ENCODE measurements at regions not wholly inside any gene's neighbourhood (a gene's known extent, or its start where the extent isn't known, plus 50 kb on each side); places are given as distances from the start of the nearest gene placed in this dataset.

DNA sequence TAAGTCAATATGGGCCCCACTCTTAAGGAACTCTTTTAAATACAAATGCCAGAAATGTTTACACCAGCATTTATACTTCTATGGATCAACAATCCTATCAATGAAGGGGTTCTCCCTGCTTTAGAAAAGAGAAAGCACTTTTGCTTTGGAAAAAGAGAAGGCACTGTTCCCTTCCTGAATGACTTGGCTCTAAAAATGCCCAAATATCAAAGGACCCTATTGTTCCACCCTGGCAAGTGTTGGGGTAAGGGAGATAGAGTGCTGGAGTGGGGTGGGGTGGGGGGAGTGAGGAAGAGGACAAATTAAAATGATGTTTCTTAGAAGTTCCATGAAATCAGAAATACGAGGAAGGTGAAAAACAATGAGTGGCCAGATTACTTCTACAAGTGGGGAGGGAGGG, 131.6 kb upstream of the GRIN2B start:
- TF ChIP-seq, protein P1, sequence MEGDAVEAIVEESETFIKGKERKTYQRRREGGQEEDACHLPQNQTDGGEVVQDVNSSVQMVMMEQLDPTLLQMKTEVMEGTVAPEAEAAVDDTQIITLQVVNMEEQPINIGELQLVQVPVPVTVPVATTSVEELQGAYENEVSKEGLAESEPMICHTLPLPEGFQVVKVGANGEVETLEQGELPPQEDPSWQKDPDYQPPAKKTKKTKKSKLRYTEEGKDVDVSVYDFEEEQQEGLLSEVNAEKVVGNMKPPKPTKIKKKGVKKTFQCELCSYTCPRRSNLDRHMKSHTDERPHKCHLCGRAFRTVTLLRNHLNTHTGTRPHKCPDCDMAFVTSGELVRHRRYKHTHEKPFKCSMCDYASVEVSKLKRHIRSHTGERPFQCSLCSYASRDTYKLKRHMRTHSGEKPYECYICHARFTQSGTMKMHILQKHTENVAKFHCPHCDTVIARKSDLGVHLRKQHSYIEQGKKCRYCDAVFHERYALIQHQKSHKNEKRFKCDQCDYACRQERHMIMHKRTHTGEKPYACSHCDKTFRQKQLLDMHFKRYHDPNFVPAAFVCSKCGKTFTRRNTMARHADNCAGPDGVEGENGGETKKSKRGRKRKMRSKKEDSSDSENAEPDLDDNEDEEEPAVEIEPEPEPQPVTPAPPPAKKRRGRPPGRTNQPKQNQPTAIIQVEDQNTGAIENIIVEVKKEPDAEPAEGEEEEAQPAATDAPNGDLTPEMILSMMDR (IDR thresholded peaks at IDR 0.05) = no peak
- TF ChIP-seq POLR2A (IDR thresholded peaks at IDR 0.05) = no peak

Data from Peyer's patch (tissue), 4 donors.